Amniotic stem cell (primary cell): ENCODE measurements at regions not wholly inside any gene's neighbourhood (a gene's known extent, or its start where the extent isn't known, plus 50 kb on each side); places are given as distances from the start of the nearest gene placed in this dataset.

Experiments
- DNase-seq: peaks from one replicate; lab custom pipeline; 2025; lab: John Stamatoyannopoulos, UW

DNA sequence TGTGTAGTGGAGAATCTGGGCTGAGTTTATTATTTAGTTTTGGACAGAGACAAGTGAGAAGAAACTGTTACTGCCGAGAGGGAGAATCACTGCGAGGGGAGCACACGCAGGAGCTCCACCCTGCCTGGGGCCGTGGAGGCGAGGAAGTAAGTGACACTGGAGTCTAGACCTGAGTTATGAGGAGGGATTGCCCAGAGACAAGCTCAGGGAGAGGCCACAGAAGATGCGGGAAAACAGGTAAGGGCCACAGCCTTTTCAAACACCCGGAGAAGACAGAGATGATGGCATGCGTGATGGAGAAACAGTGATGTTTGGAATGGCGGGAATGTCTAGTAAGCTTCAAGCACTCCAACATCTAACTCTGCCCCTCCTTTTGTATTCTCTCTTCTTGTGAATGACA is 84.1 kb downstream of the TNFSF11 start:
- DNase-seq = no peak

DNA sequence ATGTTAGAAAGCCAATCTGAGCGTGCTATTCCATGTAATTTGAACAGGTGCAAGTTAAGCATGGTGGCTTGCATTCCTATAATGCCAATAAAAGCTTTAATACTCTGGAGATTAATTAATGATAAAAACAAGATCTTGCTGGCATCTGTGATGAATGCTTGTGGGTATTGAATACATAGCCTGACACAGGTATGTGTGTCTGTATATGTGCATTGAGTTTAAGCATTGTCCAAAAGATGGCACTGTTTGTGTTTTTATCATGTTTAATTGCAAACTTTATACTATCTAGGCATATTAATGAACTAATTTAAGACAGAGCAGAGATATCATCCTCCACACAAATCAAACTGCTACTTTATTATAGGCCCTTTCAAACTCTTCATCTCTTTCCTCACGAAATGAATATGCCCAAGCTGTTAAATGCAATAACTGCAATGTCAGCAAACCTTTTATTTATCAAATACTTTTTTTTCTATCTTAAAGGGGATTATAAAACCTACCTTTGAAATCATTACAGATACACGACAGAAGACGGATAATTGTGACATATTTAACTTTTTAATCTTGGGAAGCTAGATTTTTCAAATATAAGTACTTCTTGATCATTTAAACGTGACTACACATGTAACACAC is 86.5 kb downstream of the TNFSF11 start:
- DNase-seq = no peak

DNA sequence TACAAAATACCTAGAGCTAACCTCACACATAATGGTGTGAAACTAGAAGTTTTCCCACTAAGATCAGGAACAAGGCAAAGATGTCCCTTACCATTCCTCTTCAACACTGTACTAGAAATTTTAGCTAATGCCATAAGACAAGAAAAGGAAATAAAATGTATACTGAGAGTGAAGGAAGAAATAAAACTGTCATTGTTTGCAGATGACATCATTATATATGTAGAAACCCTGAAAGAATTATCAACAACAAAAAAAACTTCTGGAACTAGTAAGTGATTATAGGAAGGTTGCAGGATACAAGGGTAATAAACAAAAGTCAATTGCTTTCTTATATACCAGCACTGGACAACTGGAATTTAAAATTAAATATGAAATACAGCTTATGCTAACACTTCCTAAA is 93.7 kb downstream of the TNFSF11 start:
- no peak for DNase-seq

DNA sequence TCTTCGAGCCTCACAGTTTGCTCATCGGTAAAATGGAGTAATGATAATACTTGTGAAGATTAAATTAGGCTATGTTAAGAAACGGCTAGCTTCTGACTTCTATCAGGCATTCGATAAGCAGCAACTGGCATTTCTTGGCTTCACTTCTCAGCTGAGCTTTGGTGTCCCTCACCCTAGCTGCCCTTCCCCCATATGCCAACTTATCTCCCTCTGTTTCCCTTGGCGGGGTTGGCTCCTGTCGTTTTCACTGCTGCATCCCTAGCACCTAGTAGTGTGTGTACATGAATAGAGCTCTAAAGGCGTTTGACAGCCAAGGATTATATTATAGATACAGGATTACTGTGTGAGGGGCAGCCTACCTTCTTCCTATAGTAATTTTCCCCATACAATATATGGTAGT is 97.5 kb downstream of the TNFSF11 start:
- no peak for DNase-seq

DNA sequence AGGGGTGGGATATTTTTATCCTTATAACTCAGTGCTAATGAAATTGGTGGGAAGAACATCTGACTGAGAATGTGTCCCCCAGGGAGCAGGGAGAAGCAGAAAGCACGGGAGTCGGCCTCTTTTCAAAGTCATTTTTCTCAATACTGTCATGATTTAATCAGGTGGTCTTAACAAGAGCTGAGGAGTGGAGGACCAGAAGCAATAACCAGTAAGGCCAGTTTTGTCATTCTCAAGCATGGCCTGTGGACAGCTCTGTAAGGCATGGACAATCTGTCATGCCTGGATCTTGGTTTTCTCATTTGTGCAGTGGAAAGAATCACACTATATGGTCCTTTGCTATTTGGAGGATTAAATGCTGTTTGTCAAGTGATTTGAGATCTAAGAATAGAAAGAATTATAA is 99.7 kb downstream of the TNFSF11 start:
- no peak for DNase-seq

DNA sequence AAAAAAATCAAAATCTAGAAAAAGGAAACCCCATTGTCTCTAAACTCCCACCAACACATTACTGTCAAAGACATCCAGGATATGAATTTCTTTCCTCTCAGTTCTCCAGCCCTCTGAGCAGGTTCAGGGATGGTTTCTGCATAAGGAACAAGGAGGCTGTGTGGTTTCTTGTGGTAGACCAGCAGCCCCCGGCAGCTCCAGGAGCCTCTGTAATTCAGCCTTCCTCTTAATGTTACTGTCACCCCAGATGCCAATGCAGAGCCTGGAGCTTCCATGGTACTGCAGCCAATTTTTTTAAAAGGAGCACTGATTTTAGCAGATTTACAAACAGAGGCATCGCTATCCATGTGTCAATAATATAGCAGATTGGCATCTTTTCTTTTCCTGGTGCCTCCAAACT is 100.6 kb upstream of the FAM216B start:
- DNase-seq = no peak

DNA sequence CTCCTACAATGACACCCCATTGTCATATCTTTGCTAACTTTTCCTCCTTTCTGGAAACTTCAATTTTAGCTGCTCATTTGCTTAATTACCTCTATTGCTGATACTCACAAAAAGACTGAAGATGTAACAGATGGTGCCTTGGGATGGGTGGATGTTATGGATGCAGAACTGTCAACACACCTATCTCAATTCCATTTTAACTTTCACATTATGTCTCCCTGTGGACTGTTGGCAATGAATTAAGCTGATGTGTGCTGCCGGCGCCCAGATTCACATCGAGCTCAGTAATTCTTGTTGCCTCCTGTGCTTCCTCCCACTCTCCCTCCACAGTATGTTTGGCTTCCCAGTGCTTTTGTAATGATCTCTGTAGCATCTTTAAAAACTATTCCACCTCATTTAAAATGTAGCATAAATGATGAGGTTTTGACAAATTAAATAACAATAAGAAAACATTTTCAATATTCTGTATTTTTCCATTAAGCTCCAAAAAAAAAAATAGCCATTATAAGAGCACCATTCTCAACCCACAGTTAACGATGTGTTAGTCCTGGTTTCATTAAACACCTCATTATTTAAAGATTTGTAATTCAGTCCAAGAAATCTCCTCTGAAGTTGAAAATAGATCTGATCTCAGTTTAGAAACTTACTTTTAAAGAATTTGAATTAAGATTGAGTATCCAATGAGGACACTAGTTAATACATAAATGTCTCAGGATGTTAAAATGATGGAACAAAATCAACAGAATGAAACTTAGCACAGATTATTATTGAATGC is 99.9 kb upstream of the FAM216B start:
- no peak for DNase-seq

DNA sequence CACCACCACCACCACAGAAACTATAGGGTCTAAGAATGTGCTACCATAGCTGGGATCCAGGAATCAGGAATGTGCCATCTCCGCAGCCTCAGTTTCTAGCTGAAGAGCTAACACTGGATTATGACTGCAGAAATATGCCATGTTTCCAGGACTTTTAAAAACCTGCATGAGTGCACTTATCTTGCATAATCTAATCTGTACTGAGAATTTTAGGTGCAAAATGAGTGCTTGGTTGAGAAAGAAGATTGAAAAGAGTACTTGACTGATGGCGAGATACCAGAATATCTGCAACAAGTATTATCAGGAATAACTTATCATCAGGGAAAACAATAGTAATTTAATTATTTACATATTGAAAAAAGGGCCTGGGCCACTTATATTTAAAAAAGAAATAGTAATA is 97.2 kb upstream of the FAM216B start:
- DNase-seq = no peak

DNA sequence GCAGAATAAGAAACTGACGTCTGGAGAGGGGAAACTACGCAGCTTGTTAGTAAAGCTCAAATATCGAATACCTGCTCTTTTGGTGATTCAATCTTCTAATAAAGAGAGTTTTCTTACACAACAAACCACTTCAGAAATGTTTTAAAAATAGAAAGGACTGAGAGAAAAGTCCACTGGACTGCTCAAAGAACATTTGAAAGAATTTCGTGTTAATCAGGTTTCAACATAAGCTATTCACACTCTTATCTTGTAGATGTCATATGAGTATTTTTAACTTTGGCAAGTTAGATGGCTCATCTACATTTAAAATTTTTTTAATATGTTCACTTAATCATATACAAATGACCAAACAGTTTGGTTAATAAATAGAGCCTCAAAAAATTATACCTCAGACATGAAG is 95.6 kb upstream of the FAM216B start:
- DNase-seq = no peak

DNA sequence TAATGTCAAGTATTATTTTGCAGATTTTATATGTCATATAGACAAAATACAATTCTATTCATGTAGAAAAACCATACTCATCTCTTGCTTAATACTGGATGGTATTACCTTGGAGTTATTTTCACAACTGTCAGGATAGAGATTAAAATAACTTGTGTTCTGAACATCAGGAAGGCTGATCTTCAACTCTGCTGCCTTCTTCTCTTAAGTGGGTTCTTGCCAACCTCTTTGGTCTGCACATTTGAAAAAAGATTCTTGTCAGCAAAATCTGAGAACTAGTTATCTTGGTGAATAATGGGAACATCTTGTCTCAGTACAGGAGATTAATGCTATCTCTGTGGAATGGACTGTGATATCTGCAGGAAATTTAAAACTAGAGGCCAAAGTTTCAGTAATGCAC is 95.2 kb upstream of the FAM216B start:
- DNase-seq = no peak

DNA sequence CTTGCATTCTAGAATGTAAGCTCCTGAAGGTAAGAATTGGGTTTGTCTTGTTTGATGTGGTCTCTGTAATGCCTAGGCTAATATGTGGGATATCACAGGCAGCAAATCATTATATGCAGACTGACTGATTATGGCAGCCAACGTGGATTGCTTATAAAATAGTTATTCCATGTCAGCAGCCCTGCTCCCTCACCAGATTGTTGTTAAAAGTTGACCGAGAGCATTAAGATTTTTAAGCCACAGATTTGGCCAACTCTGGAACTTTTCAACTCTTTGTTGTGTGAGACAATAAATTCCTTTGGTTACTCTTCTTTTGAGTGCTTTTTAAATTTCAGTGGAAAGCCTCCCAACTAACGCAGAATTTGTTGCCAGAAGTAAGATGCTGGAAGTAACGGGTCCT is 92.6 kb upstream of the FAM216B start:
- DNase-seq = no peak

DNA sequence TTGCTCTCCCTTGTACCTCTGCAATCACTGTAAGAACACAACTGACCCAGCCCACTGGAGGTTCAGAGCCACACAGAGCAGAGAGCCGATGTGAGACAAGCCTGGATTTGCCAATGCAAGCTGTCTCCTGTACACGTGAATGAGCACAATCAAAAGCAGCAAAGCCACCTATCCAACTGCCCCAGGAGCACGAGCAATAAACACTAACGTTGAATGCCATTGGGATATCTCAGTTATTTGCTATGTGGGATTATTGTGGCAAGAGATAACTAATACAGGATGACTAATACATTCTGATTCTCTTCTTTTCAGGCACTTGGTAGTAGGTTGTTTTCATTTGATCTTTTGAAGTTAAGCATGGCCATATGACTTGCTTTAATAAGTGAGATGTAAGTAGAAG is 85.2 kb upstream of the FAM216B start:
- DNase-seq = peak; percentile 4

DNA sequence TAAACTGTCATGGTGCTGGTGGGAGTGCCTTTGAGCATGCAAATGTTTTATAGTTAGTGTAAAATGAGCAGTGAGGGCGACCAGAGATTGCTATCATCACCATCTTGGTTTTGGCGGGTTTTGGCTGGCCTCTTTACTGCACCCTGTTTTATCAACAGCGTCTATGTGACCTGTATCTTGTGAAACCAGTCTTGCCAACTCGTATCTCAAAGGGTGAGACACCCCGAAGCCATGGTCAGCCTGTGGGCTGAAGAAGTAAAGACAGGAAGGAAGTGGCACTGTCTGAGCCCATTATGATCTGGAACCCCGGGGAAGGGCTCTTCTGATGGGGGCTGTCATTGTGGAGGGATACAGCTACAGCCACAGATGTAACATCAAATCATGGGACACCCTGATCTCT is 81.5 kb upstream of the FAM216B start:
- DNase-seq = no peak

DNA sequence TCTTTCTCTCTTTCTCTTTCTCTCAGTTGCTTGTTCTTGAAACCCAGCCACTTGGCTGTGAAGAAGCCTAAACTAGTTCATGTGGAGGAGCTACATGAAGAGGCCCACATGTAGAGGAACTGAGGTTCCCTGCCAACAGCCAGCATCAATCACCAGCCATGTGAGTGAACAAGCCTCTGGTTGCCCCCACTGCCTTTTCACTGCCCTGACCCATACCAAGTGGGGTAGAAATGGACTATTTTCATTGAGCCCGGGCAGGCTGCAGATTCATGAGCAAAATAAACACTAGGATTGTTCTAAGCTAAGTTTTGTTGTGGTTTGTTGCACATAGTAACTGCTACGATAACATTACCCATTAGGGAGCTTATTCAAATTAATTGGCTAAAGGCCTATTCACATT is 78.7 kb upstream of the FAM216B start:
- no peak for DNase-seq

DNA sequence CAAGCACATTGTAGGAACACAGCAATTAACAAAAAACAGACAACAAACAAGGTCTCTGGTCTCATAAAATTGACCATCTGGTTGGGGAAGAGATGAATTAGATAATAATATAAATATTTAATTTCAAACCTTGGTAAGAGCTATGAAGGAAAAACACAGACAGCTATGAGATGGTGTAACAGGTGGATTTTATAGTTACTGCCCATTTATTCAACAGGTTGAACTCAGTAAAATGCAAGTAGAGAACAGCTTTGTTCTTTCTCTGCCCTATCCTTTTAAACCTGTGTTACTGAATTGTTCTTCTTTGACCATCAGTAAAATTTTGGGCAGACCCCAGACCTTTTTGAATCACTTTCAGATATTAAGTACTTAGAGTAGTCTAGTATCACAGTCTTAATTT is 77.6 kb upstream of the FAM216B start:
- DNase-seq = no peak

DNA sequence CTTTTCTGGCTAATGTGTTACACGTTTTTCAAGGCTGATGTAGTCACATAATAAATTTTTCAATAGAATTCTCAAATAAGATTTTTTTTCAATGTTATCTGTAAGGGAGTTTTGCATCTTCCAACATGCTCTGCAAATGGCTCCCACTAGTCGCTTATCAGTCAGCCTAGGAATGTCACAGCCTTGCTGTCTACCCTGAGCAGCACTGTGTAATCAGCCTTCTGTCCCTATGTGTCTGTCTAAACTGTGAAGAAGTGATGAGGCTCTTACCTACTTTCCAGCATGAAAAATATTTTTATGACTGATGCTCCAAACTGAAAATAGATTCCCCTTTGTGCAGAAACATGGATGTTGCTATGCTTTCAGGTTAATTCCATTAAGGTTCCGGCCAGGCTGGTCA is 75.1 kb upstream of the FAM216B start:
- no peak for DNase-seq

DNA sequence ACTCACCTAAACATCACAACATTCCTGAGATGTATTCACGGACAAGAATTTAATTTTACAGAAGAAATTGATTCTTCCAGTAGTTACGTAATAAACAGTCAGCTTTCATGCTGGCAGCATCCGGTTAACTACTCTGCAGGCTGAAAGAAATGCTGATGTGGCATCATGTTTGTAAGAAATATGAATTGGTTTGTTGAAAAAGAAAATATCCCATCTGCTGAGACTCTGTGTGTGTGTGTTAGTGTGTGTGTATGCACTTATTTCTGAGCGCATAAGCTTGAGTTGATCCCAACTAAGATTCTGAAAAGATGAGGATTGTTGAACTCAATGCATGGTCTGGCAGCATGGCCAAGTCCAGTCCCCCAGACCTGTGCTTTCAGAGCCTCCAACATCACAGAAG is 74.3 kb upstream of the FAM216B start:
- DNase-seq = no peak

DNA sequence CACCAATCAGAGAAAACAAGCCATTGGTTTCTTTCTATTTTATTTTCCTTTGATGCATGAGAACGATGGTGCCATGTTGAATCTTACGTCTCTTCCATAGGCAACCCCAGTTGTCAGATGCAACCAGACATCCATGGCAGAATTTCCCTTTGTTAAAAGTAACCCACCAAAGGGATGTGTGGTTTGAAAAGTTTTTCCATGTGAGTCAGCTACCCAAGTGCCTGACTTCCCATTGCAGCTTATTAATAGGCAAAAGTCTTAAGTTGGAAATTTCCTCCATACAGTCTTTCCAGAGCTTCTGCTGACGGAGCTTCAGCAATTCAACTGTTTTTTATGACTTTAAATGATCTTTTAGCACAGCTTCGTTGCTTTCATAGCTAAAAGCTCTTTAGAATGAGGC is 73.8 kb upstream of the FAM216B start:
- DNase-seq = peak; percentile 0

DNA sequence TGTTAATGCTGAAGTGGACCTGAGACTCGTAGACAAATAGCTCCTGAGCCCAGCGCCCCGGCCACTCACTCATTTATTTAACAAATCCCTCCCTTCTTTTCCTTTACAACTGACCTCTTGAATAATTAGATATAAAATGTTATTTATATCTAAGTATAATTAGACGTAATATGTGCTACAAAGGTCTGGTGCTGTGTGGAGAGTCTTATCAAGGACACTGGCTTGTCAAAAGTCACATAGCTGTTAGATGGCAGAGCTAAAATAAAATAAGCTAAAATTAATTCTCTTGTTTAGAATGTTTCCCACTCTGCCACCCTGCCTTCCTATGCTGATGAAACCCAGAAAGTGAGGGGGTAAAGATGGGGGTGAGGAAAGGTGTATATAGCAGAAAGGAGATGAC is 73.0 kb upstream of the FAM216B start:
- no peak for DNase-seq

DNA sequence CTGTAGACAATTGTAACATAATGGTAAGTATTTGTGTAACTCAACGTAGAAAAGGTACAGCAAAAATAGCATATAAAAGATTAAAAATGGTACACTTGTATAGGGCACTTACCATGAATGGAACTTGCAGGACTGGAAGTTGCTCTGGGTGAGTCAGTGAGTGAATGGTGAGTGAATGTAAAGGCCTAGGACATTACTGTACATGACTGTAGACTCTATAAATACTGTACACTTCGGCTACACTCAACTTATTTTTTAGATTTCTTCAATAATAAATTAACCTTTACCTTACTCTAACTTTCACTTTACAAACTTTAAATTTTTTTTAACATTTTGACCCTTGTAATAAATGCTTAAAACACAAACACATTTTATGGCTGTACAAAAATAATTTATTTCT is 72.1 kb upstream of the FAM216B start:
- DNase-seq = no peak

DNA sequence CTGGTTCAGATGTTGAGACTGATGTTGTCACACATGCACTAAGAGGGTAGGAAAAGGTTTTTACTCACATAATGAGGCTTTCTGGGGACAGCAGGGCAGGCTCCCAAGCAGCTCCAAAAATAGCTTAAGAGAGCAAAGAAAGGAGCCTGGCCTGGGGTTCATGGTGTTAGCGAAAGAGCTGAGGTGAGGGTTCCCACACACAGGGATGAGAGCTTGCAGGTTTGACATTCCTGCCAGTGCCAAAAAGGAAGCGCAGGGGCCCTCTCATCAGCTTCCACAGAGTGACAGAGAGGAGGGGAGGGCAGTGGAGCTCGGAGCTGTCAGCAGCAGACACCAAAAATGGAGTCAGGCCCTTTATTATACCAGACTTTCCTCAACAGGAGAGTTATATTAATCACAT is 65.5 kb upstream of the FAM216B start:
- DNase-seq = no peak

DNA sequence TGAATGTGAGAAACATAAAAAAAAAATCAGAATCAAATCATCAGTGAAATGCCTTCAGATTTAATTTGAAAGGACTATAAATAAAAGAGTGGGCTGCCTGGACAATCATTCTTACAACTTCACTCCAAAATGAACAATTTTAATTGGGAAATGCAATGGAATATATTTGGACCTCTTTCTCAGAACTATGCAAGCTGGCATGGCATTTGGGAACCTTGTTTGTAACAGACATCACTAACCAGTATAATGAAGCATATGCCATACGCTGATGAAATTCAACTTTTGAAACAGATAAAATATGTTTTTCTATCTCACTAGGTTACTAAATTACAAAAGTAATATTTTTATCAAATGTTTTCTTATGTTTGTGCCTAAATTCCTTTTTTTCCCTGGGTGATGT is 64.2 kb upstream of the FAM216B start:
- no peak for DNase-seq

DNA sequence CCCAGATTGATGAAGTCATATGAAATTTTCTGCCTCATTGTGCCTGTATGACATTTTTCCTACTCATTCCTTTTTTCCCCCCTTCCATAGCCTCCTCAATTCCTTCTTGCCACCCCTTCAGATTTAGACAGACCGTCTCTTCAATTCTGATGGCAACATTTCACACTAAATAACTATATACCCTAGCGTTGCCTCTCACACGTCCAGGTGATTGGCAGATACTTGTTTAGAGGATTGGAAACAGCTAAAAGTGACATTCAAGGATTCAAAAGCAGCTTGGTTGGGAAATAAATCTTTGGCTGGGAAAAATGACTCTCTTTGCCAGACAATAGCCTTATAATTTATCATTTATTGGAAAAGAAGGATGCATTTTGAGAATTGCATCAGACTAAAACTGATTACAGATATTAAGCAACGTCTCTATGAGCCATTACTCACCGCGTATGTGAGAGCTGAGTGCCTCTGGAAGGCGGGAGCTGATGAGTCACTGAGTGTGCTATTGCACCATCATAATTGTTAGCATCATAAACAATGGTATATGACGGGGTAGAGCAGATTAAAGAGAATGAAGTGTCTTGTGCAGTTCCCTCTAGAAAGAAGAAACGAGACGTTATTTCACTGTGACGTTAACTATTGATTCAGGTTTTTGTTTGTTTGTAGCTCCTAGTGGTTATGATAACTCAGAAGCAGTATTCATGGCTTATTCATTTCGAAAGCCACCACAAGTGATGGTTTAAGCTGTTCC is 61.1 kb upstream of the FAM216B start:
- DNase-seq = peak; percentile 91

DNA sequence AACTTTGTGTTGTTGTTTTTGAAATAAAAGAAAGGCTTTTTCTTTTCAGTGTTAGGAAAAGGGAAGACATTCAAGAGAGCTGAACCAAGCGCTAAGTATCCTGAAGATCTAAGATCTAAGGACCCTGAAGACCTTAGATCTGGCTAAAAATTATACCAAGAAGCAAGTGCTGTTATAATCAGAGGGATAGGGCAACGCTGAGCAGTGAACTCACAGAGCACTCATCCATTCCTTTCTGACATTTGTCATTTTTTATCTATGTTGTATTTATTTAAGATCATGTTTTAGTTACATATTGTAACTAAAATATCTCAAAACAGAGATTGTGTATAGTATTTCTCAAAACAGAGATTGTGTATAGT is 60.5 kb upstream of the FAM216B start:
- no peak for DNase-seq
